DND-41 (cell line): ENCODE measurements at regions not wholly inside any gene's neighbourhood (a gene's known extent, or its start where the extent isn't known, plus 50 kb on each side); places are given as distances from the start of the nearest gene placed in this dataset.
"Not testable (repeated sequence)": the region's sequence is repeated elsewhere in the genome, so short reads cannot be mapped to it uniquely, and the experiment has no call there.

ENCODE experiments used
- ATAC-seq: fragments of 200-7000 bp; cut with Tn5 transposase; 3 replicates; pipeline ENCODE4 v1.9.1; 2021; ENCODE audit warnings: low read depth; ENCODE audit not compliant: insufficient read depth
- DNase-seq: peaks from one replicate; pipeline ENCODE4 v3.0.0-alpha.2; 2020
- H2AFZ ChIP-seq: 2 replicates; pipeline ENCODE4 v1.6.0; 2012; ENCODE audit warnings: low read depth, low read length
- H3K27ac ChIP-seq: 2 replicates; pipeline ENCODE4 v1.5.1; 2012; ENCODE audit warnings: low read length, inconsistent platforms
- H3K27me3 ChIP-seq: fragments of 200-600 bp; sonication (generic); 2 replicates; pipeline ENCODE4 v1.6.0; 2012; ENCODE audit warnings: low read length, mild to moderate bottlenecking, inconsistent platforms; ENCODE audit not compliant: insufficient read depth, poor library complexity
- H3K36me3 ChIP-seq: 2 replicates; pipeline ENCODE4 v1.5.1; 2012; ENCODE audit warnings: low read length, inconsistent platforms; ENCODE audit not compliant: insufficient read depth
- H3K4me1 ChIP-seq: 2 replicates; pipeline ENCODE4 v1.5.1; 2012; ENCODE audit warnings: mild to moderate bottlenecking, low read length; ENCODE audit not compliant: insufficient read depth
- H3K4me2 ChIP-seq: 2 replicates; pipeline ENCODE4 v1.6.0; 2012; ENCODE audit warnings: mild to moderate bottlenecking, moderate library complexity, low read length, inconsistent platforms; ENCODE audit not compliant: insufficient read depth
- H3K4me3 ChIP-seq, 2 experiments: fragments of 200-600 bp in 1 of 2; shearing (Covaris generic) in 1 of 2; 2 replicates each; pipeline ENCODE4 v1.5.1; 2012 to 2016; ENCODE audit warnings: inconsistent platforms in 2 of 2, low read length in 2 of 2, mild to moderate bottlenecking in 2 of 2, low read depth in 1 of 2, moderate library complexity in 1 of 2
- H3K79me2 ChIP-seq: 2 replicates; pipeline ENCODE4 v1.6.0; 2012; ENCODE audit warnings: low read length, inconsistent platforms; ENCODE audit not compliant: insufficient read depth
- H3K9ac ChIP-seq: 2 replicates; pipeline ENCODE4 v1.6.0; 2012; ENCODE audit warnings: low read depth, mild to moderate bottlenecking, inconsistent platforms, low read length, moderate library complexity
- H3K9me3 ChIP-seq: 2 replicates; pipeline ENCODE4 v1.5.1; 2012; ENCODE audit warnings: low read length, moderate library complexity, mild to moderate bottlenecking, inconsistent platforms; ENCODE audit not compliant: insufficient read depth, severe bottlenecking
- H4K20me1 ChIP-seq: 2 replicates; pipeline ENCODE4 v1.6.0; 2012; ENCODE audit warnings: low read length; ENCODE audit not compliant: insufficient read depth
- EZH2 ChIP-seq: IDR thresholded peaks from 3 replicates; pipeline ENCODE4 v1.6.1; 2012; ENCODE audit warnings: borderline replicate concordance, low read depth, mild to moderate bottlenecking, moderate library complexity, low read length, inconsistent platforms; ENCODE audit not compliant: severe bottlenecking
- TF ChIP-seq, protein P1 (sequence below): IDR thresholded peaks from 2 replicates; pipeline ENCODE4 v1.5.1; 2012; ENCODE audit warnings: borderline replicate concordance, low read length, moderate library complexity, mild to moderate bottlenecking; ENCODE audit not compliant: poor library complexity, severe bottlenecking; ENCODE audit errors: extremely low read depth

DNA sequence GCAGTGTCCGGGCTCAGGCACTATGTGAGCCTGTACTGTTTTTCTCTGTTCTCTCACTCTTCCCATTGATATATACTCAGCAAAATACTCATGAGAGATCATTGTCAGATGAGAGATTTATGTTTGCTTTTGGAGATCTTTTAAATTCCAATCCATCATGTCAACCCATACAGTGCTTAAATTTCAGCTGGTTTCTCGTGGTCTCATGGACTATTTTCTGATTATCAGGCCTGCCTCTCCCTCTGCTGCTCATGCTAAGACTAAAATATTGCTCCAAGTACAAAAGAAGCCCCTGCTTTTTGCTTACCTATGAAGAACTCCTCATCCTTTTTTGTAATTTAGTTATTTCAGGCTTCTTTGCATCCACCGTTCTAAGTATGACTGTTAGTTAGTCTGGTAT lies 547.2 kb downstream of the KCNJ2 start:
- no peak overlapping the region for H3K4me3 ChIP-seq
- no peak overlapping the region for H3K4me2 ChIP-seq
- H3K9me3 ChIP-seq = no peaks in the 10 kb centered on the region
- H3K9ac ChIP-seq = no peak overlapping the region
- TF ChIP-seq, protein P1, sequence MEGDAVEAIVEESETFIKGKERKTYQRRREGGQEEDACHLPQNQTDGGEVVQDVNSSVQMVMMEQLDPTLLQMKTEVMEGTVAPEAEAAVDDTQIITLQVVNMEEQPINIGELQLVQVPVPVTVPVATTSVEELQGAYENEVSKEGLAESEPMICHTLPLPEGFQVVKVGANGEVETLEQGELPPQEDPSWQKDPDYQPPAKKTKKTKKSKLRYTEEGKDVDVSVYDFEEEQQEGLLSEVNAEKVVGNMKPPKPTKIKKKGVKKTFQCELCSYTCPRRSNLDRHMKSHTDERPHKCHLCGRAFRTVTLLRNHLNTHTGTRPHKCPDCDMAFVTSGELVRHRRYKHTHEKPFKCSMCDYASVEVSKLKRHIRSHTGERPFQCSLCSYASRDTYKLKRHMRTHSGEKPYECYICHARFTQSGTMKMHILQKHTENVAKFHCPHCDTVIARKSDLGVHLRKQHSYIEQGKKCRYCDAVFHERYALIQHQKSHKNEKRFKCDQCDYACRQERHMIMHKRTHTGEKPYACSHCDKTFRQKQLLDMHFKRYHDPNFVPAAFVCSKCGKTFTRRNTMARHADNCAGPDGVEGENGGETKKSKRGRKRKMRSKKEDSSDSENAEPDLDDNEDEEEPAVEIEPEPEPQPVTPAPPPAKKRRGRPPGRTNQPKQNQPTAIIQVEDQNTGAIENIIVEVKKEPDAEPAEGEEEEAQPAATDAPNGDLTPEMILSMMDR = no peak
- no peak for TF ChIP-seq EZH2
- ATAC-seq = no peak
- no peaks in the 10 kb centered on the region for H3K27me3 ChIP-seq
- H3K36me3 ChIP-seq = no peaks in the 10 kb centered on the region
- no peaks in the 10 kb centered on the region for H4K20me1 ChIP-seq
- no peaks in the 10 kb centered on the region for H3K79me2 ChIP-seq
- H2AFZ ChIP-seq = no peak overlapping the region
- H3K4me1 ChIP-seq = no peaks in the 10 kb centered on the region
- DNase-seq = no peak
- H3K27ac ChIP-seq = no peak overlapping the region

DNA sequence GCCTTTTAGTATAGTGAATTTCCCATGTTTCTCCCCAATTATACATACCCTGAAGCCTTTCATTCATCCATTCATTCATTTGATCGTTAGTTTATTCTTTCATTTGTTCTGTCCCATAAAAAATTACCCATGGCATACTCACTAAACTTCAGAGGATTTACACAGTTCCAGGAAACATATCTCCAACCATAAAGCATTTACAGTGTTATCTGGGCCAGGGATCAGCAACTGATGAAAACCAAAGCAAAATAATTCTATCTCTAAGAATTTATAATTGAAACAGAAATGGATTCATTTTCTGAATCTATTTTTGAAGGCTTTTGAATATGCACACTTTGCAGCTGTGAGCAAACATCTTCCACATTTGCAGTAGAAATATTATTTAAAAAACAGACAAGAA lies 547.7 kb downstream of the KCNJ2 start:
- Histone ChIP-seq H3K9ac (no peak overlapping the region), H3K27me3 (no peaks in the 10 kb centered on the region), H3K27ac (no peak overlapping the region), H3K4me1 (no peaks in the 10 kb centered on the region), H2AFZ (no peak overlapping the region), H3K9me3 (no peaks in the 10 kb centered on the region), H3K4me2 (no peak overlapping the region), H3K79me2 (no peaks in the 10 kb centered on the region), H4K20me1 (no peaks in the 10 kb centered on the region), H3K36me3 (no peaks in the 10 kb centered on the region), H3K4me3 (no peak overlapping the region)
- TF ChIP-seq EZH2 = no peak
- TF ChIP-seq, protein P1 = no peak
- ATAC-seq (no peak), DNase-seq (no peak)

DNA sequence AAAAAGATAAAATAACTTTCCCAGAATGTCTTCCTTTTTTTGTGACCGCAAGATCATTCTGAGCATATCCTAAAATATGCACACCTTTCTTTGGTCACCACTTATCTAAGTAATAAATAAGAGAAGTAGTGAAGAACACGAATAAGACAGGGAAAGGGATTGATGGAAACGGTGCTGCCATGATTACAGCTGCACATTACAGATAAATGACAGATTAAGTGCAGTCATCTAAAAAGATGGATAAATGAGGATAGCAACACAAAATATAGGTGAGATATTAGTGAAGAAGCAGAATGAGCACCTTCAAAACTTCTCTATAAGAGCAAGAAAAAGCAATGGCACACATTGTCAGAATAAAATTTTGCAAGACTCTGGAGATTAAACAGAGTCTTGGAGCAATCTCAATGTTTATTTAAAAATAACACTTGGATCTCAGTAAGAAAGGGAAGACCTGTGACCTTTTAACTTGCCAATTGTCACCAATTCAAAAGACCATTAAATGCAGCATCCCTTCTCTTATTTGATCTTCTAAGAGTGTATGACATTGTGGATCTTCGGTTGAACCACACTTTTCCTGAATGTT lies 567.1 kb downstream of the KCNJ2 start:
- H3K4me1 ChIP-seq = no peaks in the 10 kb centered on the region
- no peak for DNase-seq
- no peaks in the 10 kb centered on the region for H3K79me2 ChIP-seq
- no peaks in the 10 kb centered on the region for H3K27me3 ChIP-seq
- no peaks in the 10 kb centered on the region for H3K36me3 ChIP-seq
- H3K9ac ChIP-seq = no peak overlapping the region
- no peak overlapping the region for H3K4me2 ChIP-seq
- H3K27ac ChIP-seq = no peak overlapping the region
- H3K4me3 ChIP-seq = no peak overlapping the region
- ATAC-seq = no peak
- H4K20me1 ChIP-seq = no peaks in the 10 kb centered on the region
- no peak for TF ChIP-seq EZH2
- TF ChIP-seq, protein P1 = no peak
- no peaks in the 10 kb centered on the region for H3K9me3 ChIP-seq
- H2AFZ ChIP-seq = no peak overlapping the region

DNA sequence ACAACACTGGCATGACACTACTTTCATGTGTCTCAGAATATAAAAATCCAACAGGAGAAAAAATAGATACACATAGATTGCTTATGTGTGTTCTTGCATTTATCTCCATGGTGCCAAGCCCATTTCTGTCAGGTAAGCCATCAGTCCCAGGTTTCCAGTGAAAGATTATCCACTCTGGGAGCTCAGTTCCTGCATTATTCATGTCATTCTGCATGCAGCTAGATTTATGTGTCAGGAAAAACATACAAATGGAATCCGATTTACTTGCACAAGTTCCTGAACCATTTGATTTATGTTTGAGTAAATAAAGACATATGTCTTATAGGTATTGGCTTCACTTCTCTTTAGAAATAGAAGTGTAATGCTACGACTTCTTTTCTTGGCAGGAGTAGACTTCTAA lies 569.7 kb downstream of the KCNJ2 start:
- H3K4me2 ChIP-seq = no peak overlapping the region
- TF ChIP-seq EZH2 = no peak
- TF ChIP-seq, protein P1 = no peak

DNA sequence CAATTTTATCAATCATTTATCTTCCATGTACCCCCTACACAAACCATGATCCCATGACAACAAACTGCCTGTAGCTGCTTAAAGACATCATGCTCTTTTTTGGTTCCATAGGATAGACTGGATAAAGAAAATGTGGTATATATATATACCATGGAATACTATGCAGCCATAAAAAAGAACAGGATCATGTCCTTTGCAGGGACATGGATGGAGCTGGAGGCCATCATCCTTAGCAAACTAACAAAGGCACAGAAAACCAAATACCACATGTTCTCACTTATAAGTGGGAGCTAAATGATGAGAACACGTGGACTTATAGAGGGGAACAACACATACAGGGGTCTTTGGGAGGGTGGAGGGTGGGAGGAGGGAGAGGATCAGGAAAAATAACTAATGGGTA lies 577.2 kb downstream of the KCNJ2 start:
- not testable (repeated sequence) for H3K27ac ChIP-seq, H3K36me3 ChIP-seq, H4K20me1 ChIP-seq, DNase-seq, H3K9me3 ChIP-seq, H3K79me2 ChIP-seq, H3K4me1 ChIP-seq, H3K9ac ChIP-seq, ATAC-seq, H2AFZ ChIP-seq, H3K4me2 ChIP-seq, H3K27me3 ChIP-seq, H3K4me3 ChIP-seq

More for the DNA sequence above, 569.7 kb downstream of the KCNJ2 start:
- H3K27ac ChIP-seq = no peak overlapping the region
- H4K20me1 ChIP-seq = no peaks in the 10 kb centered on the region
- no peaks in the 10 kb centered on the region for H3K4me1 ChIP-seq
- H3K9me3 ChIP-seq = no peaks in the 10 kb centered on the region
- no peaks in the 10 kb centered on the region for H3K27me3 ChIP-seq
- H2AFZ ChIP-seq = no peak overlapping the region
- H3K79me2 ChIP-seq = no peaks in the 10 kb centered on the region
- no peaks in the 10 kb centered on the region for H3K36me3 ChIP-seq
- no peak overlapping the region for H3K9ac ChIP-seq
- DNase-seq (no peak), ATAC-seq (no peak)
- H3K4me3 ChIP-seq = no peak overlapping the region
